ENCODE measurements at regions not wholly inside any gene's neighbourhood (a gene's known extent, or its start where the extent isn't known, plus 50 kb on each side); places are given as distances from the start of the nearest gene placed in this dataset.

GRCh38 chr13:72456486-72456885 is 270.9 kb downstream of the MZT1 start:
- no peak for TF ChIP-seq POLR2A (IDR thresholded peaks at IDR 0.05)
- TF ChIP-seq, protein P1, sequence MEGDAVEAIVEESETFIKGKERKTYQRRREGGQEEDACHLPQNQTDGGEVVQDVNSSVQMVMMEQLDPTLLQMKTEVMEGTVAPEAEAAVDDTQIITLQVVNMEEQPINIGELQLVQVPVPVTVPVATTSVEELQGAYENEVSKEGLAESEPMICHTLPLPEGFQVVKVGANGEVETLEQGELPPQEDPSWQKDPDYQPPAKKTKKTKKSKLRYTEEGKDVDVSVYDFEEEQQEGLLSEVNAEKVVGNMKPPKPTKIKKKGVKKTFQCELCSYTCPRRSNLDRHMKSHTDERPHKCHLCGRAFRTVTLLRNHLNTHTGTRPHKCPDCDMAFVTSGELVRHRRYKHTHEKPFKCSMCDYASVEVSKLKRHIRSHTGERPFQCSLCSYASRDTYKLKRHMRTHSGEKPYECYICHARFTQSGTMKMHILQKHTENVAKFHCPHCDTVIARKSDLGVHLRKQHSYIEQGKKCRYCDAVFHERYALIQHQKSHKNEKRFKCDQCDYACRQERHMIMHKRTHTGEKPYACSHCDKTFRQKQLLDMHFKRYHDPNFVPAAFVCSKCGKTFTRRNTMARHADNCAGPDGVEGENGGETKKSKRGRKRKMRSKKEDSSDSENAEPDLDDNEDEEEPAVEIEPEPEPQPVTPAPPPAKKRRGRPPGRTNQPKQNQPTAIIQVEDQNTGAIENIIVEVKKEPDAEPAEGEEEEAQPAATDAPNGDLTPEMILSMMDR (IDR thresholded peaks at IDR 0.05), result no peak

All from esophagus squamous epithelium (tissue), 4 donors.